HG03066 (cell line): ENCODE measurements at regions not wholly inside any gene's neighbourhood (a gene's known extent, or its start where the extent isn't known, plus 50 kb on each side); places are given as distances from the start of the nearest gene placed in this dataset.

Source experiments
- ATAC-seq: cut with Tn5 transposase; IDR thresholded peaks from one replicate; pipeline ENCODE4 v1.9.1; 2021; ENCODE audit warnings: low read depth; ENCODE audit not compliant: unreplicated experiment

DNA sequence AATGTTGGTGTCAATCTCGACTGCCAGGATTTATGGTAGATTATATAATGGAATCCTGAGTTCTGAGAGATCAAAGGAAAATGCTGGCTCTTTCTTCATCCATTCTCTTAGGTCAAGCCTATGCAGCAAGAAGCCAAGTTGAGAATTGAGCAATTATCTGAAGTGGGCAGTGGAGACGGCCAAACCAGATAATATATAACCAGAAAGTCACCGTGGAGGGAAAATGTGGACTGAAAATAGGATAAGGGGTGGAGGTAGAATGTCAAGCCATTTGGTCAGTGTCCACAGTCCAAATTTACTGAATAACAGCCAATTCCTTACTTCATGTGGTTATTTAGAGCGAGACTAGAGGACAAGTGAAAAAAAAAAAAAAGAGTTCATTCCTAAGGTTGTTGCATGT lies 107.8 kb upstream of the ESR1 start:
- ATAC-seq: no peak

DNA sequence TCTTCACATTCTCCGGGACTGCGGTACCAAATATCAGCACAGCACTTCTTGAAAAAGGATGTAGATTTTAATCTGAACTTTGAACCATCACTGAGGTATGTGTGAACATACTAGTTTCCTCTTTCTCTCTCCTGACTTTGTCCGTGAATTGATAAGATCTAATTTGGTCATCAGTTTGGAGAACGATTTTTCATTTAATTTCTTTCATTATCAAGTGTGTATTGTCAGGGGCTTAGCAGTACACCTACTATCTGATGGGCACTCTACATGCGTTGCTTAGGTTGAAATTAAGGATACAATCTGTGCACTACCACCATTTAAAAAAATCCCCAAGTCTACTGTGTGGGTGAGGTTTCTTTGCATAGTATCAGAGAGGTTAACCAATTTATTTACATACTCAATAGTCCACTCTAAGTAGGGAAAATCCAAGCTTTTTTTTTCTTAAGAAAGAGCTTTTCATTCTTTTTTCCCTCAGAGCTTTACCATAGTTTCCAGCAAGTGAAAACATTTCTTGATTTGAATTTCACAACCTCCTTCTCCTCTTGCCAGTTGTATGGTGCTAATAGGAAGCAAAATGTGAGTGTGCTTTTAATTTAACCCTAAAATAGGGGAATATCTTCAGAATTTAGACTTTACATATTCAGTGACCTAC lies 105.4 kb upstream of the ESR1 start:
- ATAC-seq: peak; percentile 86

DNA sequence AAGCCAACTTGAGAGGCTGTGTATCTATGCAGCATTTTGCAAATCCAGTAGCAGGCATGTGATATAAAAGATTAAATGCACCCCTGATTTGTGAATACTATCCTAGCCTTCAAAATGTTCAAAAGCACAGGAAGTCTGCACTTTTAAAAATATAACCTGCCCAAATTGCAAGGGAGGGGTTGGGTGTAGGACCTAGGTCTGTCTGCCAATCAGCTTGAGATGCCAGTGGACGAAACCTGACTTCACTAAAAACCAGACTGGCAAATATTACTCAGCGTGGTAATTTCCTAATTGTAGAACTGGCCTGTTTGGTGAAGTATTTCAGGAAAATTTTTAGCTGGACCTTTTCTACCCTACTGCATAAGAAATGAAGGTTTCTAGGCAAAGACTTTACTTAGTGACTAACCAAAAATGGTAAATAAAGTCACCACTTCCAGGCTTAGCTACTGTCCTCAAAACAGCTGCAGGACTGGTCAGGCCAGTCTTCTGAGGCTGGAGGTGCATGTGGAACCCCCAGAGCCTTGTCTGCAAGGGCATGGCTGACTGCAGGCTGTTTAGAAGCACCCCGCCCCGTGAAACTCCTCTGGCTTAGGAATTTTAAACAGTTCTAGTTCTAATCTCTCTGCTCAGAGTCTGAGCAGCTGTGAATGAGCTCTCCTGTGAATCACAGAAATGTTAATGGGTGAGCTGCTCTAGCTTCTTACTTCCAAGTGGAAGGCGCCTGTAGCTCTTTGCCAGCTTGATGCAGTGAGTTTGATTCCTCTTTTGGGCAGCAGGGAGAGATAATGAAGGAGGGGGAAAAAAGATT lies 104.4 kb upstream of the ESR1 start:
- ATAC-seq: peak; percentile 40

DNA sequence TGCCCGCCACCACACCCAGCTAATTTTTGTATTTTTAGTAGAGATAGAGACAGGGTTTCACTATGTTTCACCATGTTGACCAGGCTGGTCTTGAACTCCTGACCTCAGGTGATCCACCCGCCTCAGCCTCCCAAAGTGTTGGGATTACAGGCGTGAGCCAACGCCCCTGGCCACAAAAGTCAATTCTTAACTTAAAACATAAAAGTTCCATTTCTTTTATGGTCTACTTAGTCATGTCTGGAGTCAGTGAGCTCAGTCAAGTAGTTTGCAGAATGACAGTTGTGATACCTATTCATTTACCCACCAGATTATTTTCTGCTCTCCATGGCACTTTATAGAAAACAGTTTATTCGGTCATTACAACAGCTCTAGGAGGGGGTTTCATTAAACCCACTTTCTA lies 103.1 kb upstream of the ESR1 start:
- no peak for ATAC-seq

DNA sequence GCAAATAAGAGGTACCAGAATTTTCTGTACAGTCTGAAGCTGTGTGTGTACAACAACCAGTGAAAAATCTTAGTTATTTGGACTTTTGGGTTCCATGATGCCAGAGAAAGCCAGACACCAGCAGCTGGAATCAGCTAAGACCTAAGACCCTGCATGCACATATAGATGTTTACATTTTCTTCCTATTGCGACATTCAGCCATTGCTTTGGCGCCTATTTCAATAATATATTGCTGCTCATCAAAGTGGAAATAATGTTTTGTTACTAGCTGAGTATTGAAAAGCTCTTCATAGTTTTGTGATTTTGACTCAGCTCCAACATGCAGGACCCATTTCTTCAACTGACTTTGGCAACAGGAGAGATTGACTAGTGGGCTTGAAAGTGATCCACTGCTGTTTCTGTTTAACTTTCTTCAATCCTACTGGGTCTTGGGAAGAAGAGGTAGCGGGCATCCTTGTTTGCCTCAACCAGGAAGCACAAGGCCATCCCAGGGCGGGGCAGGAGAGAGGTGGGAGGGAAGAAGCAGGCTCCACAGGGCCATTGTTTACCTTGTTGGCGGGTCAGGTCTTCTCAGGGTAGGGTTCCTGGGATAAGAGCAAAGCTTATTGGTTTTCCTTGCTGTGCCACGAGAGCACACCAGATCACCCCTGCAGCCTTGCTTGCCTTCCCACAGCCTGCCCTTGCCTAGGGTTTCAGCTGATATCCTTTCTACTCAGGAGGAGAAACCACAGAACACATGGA lies 101.3 kb upstream of the ESR1 start:
- ATAC-seq: no peak

DNA sequence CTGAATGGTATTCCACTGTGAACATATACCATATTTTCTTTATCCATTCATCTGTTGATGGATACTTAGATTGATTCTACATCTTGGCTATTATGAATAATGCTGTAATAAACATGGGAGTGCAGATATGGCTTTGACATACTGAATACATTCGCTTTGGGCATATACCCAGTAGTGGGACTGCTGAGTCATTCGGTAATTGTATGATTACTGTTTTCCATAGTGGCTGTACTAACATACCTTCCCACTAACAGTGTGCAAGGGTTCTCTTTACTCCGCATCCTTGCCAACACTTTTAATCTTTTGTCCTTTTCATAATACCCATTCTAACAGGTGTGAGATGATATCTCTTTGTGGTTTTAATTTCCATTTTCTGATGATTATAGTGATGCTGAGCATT lies 98.2 kb upstream of the ESR1 start:
- no peak for ATAC-seq

DNA sequence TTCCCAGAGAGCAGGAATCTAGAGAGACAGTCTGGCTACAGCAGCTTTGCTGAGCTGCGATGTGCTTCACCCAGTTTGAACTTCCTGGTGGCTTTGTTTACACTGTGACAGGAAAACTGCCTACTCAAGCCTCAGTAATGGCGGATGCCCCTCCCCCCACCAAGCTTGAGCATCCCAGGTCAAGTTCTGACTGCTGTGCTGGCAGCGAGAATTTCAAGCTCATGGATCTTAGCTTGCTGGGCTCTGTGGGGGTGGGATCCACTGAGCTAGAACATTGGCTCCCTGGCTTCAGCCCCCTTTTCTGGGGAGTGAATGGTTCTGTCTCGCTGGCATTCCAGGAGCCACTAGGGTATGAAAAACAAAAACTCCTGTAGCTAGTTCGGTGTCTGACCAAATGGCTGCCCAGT lies 91.0 kb upstream of the ESR1 start:
- no peak for ATAC-seq

DNA sequence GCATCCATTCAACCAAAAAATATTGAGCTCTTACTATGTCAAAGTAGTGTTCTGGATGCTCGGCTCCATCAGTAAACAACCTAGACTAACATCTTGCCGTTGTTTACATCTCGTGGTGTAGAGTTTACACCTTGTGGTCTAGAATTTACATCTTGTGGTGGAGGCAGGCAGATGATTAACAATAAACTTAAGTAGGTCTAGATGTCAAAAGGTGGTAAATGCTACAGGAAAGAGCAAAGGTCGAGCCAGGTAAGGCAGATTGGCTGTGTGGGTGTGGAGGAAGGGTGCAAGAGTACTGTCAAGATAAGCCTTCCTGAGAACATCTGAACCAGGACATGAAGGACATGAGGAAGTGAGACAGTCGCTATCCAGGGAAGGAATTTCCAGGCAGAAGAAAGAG lies 88.4 kb upstream of the ESR1 start:
- no peak for ATAC-seq

DNA sequence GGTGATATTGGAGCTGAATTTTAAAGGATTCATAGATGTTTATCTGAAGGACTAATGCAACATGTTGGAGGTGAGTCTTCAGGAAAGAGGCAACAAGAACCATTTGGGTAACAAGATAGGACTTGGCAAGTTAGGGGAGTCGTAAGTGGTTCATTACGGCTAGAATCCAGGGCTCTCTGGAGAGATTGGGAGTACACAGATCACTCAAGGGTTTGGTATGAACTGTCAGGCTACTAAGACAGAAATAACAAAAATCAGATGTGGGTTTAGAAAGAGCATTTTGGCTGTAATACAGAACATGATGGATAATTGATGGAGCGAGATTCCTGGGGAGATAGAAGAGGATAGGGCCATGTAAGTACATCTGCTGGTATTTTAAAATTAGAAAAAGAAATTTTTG lies 86.3 kb upstream of the ESR1 start:
- ATAC-seq: no peak

DNA sequence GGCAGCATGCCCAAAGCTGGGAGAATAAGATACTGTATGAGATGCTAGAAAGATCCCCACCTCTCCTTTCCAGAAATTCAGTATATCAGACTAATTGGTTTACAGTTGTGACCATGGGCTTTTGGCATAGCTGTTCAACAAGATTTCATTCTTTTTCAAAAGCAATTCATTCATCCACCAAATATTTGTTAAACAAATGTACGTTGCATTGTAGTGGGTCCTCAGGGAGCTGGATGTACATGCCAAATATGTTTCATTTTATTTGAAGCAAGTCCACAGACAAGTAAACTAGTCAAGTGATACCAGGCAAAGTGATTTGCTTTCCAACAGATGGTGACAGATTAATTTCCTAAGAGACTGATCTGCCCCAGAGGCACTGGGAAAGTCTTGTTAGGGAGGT lies 85.8 kb upstream of the ESR1 start:
- no peak for ATAC-seq

DNA sequence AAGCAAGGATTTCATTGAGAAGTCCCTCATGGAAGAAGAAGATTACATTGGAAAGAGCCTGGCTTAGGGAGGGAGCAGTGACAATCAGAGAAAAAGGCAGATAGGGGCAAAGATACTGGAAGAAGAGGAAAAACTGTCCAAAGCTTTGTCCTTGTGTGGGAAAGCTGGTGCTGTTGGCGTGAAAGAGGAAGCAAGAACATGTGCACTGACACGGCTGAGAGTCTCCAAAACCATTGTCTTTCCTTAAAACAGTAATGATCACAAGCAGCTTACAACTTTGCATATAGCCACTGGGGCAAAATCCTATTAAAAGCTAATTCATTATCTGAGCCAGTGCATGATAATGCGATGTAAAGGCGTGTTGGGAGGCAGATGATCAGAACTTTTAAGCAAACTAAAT lies 85.1 kb upstream of the ESR1 start:
- no peak for ATAC-seq

DNA sequence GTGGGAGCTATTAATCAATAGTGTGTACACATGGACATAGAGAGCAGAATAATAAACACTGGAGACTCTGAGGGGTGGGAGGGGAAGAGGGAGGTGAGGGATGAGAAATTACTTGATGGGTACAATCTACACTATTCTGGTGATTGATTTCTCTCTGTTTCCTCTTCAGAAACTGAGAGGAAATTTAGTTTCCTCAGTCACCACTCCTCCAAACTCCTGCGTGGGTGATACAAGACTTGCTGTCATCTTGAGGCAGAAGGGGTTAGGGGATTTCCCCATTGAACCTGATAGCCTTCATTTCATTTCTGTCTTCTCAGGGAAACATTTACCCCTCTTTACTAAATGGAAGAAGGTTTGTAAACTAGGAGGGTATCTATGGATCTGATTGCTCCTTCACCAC lies 84.3 kb upstream of the ESR1 start:
- peak; percentile 75 for ATAC-seq

DNA sequence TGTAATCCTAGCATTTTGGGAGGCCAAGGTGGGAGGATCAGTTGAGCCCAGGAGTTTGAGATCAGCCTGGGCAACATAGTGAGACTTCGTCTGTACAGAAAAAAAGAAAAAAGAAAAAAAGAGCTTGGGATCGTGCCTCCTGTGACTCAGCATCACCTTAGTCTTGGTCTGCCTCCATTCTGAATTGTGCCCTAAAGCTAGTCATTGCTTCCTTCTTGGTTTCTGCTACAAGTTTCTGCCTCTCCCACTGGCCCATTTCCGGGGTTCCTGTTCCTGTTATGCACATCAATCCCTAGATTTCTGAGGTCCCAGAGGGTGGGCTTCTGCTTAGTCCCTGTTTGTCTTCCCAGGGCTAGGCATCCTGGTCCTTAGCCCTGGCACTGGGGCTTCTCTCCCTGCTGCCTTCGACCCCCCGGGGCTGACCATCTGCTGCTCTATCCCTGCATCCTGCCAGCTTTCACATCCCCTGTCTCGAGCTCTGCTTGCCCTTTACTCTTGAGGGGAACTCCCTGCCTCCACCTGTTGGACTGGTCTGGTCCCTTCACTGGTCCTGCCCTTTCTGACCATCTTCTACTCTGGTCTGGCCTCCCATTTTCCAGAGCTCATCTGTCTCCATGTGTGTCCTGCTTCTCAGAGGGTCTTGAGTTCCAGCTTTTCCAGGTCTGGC lies 77.5 kb upstream of the ESR1 start:
- ATAC-seq: no peak

DNA sequence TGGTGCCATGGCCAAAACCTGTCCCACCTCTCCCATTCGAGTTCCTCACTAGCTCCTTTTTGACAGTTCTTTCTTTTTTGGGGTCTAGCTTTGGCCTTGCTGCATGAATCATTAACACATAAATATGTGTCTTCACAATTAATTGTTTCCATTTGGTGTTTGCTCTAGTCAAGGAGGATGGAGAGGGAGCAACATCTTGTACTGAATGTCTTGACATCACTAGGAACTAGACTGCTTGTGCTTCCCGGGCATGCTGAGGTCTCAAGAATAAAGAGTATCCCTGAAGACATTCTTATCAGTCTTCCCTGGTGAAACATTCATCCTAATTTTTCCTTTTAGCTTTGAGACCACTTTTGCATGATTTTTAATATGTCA lies 77.0 kb upstream of the ESR1 start:
- ATAC-seq: no peak

DNA sequence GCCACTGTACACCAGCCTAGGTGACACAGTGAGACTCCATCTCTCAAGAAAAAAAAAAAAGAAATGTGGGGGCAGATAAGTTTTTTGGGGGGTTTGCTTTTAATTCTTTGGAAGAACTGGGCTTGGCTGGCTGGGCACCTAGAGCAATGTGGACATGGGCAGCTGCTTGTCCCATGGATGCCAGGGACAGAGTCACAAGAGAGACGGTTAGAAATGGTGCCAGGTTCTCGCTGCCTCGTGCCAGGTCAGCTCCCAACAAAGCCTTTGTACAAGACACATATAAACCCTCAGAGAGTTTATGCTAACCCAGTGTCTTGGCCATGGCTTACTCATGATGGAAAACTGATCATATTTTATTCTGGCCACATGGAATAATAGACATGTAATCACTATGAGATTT lies 76.2 kb upstream of the ESR1 start:
- no peak for ATAC-seq

DNA sequence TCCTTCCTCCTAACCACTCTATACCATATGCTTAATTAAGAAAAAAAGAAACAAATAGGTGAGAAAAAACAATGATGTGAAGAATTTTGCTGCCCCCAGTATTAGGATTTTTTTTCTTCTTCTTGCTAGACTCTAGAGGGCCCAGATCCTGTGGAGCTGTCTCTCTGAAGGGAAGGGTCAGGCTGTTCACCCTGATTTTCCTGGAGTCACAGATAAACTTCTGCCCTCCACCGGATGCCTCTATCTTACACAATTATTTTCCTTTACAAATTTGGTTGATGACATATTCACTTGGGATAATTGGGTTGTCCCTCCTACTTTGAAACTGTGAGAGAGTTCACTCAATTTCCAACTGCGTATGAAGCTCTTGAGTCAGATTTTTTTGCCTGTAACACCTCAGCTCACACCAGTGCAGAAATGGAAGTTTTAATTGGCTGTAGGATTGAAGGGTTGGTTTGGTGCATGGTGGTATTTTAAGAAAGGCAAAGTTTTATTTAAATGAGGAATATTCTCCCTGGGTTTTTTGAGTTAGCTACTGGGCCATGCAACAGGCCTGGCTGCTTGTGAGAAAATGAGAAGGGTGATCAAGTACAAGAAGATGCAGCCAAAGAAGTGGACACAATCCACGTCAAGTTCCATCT lies 73.7 kb upstream of the ESR1 start:
- no peak for ATAC-seq

DNA sequence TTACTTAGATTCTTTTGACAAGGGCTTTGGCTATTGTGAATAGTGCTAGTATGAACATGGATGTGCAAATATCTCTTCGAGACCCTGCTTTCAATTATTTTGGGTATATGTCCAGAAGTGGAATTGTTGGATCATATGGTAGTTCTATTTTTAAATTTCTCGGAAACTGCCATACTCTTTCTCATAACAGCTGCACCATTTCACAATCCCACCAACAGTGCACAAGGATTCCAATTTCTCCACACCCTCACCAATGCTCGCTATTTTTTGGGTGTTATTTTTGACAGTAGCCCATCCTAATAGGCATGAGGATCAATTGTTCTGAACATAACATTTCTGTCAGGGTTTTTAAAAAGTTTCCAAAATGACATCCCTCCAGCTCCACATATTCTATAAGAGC lies 69.2 kb upstream of the ESR1 start:
- no peak for ATAC-seq

DNA sequence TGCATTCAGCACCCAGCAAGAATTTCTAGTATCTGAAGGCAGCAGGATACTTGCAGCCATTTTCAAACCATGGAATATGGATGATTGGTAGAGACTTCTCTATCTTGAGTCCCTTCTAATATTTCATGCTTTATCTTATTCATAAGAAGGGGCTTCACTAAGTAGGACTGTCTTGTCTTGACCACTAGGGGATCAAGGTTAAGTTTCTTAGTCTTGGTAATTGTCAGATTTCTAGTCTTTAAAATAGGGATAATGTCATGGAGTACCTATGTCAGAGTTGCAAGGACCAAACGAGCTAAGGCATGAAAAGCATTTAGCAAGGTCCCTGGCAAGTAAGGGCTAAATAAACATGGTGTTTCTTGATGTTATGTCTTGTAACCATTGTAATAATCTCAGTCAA lies 68.5 kb upstream of the ESR1 start:
- no peak for ATAC-seq

DNA sequence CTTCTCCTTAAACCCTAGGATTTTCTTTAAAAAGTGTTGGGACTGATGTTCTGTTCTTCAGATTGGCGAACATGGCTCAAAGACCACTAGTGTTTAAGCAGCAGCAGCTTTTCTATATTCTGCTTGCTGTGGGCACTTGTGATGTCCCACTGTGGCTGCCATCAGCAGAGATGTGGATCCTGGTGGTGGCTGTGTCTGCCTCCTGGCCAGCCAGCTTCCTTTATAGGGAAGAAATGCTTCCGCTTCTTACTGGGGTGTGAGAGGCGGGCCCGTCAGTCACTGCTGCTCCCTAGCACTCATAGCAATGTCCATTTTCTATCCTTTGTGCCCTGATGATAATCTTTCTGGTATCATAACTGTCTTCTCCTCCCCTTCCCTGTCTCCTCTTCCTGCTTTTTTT lies 66.7 kb upstream of the ESR1 start:
- no peak for ATAC-seq

DNA sequence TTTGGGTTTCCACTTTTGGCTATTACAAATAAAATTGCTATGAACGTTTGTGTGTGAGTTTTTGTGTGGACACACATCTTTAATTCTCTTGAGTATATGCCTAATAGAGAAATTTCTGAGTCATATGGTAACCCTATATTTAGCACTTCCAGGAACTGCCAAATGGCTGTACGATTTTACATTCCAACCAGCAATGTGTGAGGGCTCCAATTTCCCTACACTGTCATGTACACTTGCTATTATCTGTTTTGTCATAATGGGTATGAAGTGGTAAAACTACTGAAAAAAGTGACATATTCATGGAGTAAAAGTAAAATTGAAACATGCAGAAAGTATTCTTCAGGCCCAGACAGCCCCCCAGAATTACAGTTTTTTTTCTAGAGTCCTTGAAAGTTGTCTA lies 59.6 kb upstream of the ESR1 start:
- no peak for ATAC-seq

DNA sequence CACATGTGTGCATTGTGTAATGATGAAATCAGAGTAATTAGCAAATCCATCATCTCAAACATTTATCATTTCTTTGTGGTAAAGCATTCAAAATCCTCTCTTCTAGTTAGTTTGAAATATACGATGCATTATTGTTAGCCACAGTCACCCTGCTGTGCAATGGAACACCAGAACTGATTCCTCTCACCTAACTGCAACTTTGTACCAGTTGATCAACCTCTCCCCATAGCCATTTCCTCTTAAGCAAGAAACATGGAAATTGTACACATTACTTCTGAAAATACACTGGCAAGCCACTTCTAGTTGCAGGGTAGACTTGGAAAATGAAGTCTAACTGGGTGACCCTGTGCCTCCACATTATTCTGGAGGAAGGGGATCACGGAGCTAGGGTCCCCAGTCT lies 58.1 kb upstream of the ESR1 start:
- ATAC-seq: no peak
